ENCODE measurements at regions not wholly inside any gene's neighbourhood (a gene's known extent, or its start where the extent isn't known, plus 50 kb on each side); places are given as distances from the start of the nearest gene placed in this dataset.
"Not testable (repeated sequence)": the region's sequence is repeated elsewhere in the genome, so short reads cannot be mapped to it uniquely, and the experiment has no call there.

- H3K4me3 ChIP-seq (ENCODE audit: low read length in 2 of 2), result no peak overlapping the region
- no peaks in the 10 kb centered on the region for H3K27me3 ChIP-seq (ENCODE audit: control insufficient read depth in 2 of 2, insufficient read depth in 1 of 2, low read length in 1 of 2)
- no peaks in the 10 kb centered on the region for H3K36me3 ChIP-seq (ENCODE audit: control insufficient read depth in 2 of 2, insufficient read depth in 2 of 2, low read length in 1 of 2)
- no peaks in the 10 kb centered on the region for H3K9me3 ChIP-seq (ENCODE audit: control insufficient read depth in 2 of 2, insufficient read depth in 1 of 2, low read length in 1 of 2)
- H3K27ac ChIP-seq (ENCODE audit: low read depth in 1 of 2, low read length in 1 of 2), result no peak overlapping the region
- no peak for DNase-seq (ENCODE audit: low read depth in 6 of 9, low spot score in 9 of 9)
- no peaks in the 10 kb centered on the region for H3K4me1 ChIP-seq (ENCODE audit: control insufficient read depth in 2 of 2, insufficient read depth in 2 of 2, low read length in 2 of 2)
Measured at GRCh38 chr4:174012886-174013259, 270.6 kb downstream of the FBXO8 start.

- no peaks in the 10 kb centered on the region for H3K36me3 ChIP-seq (ENCODE audit: control insufficient read depth in 2 of 2, insufficient read depth in 2 of 2, low read length in 1 of 2)
- H3K27ac ChIP-seq (ENCODE audit: low read depth in 1 of 2, low read length in 1 of 2), result no peak overlapping the region
- no peaks in the 10 kb centered on the region for H3K9me3 ChIP-seq (ENCODE audit: control insufficient read depth in 2 of 2, insufficient read depth in 1 of 2, low read length in 1 of 2)
- H3K4me3 ChIP-seq (ENCODE audit: low read length in 2 of 2), result no peak overlapping the region
- H3K27me3 ChIP-seq (ENCODE audit: control insufficient read depth in 2 of 2, insufficient read depth in 1 of 2, low read length in 1 of 2), result no peaks in the 10 kb centered on the region
- 95% methylated on average over 4 of the region's 4 CpGs for WGBS
- no peaks in the 10 kb centered on the region for H3K4me1 ChIP-seq (ENCODE audit: control insufficient read depth in 2 of 2, insufficient read depth in 2 of 2, low read length in 2 of 2)
- DNase-seq (ENCODE audit: low read depth in 6 of 9, low spot score in 9 of 9), result no peak
Measured at GRCh38 chr4:174012135-174012885, 271.2 kb downstream of the FBXO8 start.

- WGBS, result 76% methylated on average over 3 of the region's 3 CpGs
- no peaks in the 10 kb centered on the region for H3K4me1 ChIP-seq (ENCODE audit: control insufficient read depth in 2 of 2, insufficient read depth in 2 of 2, low read length in 2 of 2)
Measured at GRCh38 chr4:174010547-174010946, 272.9 kb downstream of the FBXO8 start.

GRCh38 chr4:174009686-174010451 lies 273.6 kb downstream of the FBXO8 start:
- H3K36me3 ChIP-seq (ENCODE audit: control insufficient read depth in 2 of 2, insufficient read depth in 2 of 2, low read length in 1 of 2), result no peaks in the 10 kb centered on the region
- H3K27ac ChIP-seq (ENCODE audit: low read depth in 1 of 2, low read length in 1 of 2), result no peak overlapping the region
- 64% methylated on average over 3 of the region's 3 CpGs for WGBS
- H3K9me3 ChIP-seq (ENCODE audit: control insufficient read depth in 2 of 2, insufficient read depth in 1 of 2, low read length in 1 of 2), result no peaks in the 10 kb centered on the region
- no peaks in the 10 kb centered on the region for H3K4me1 ChIP-seq (ENCODE audit: control insufficient read depth in 2 of 2, insufficient read depth in 2 of 2, low read length in 2 of 2)
- H3K4me3 ChIP-seq (ENCODE audit: low read length in 2 of 2), result no peak overlapping the region
- DNase-seq (ENCODE audit: low read depth in 6 of 9, low spot score in 9 of 9), result no peak
- no peaks in the 10 kb centered on the region for H3K27me3 ChIP-seq (ENCODE audit: control insufficient read depth in 2 of 2, insufficient read depth in 1 of 2, low read length in 1 of 2)

More at GRCh38 chr4:174010547-174010946, 272.9 kb downstream of the FBXO8 start:
- H3K36me3 ChIP-seq (ENCODE audit: control insufficient read depth in 2 of 2, insufficient read depth in 2 of 2, low read length in 1 of 2), result no peaks in the 10 kb centered on the region
- no peaks in the 10 kb centered on the region for H3K27me3 ChIP-seq (ENCODE audit: control insufficient read depth in 2 of 2, insufficient read depth in 1 of 2, low read length in 1 of 2)
- H3K4me3 ChIP-seq (ENCODE audit: low read length in 2 of 2), result no peak overlapping the region
- no peaks in the 10 kb centered on the region for H3K9me3 ChIP-seq (ENCODE audit: control insufficient read depth in 2 of 2, insufficient read depth in 1 of 2, low read length in 1 of 2)
- no peak for DNase-seq (ENCODE audit: low read depth in 6 of 9, low spot score in 9 of 9)
- H3K27ac ChIP-seq (ENCODE audit: low read depth in 1 of 2, low read length in 1 of 2), result no peak overlapping the region

- WGBS, result 94% methylated on average over 3 of the region's 3 CpGs
- Histone ChIP-seq H3K27ac (ENCODE audit: low read depth in 1 of 2, low read length in 1 of 2) (no peak overlapping the region), H3K4me1 (ENCODE audit: control insufficient read depth in 2 of 2, insufficient read depth in 2 of 2, low read length in 2 of 2) (no peaks in the 10 kb centered on the region), H3K4me3 (ENCODE audit: low read length in 2 of 2) (no peak overlapping the region), H3K27me3 (ENCODE audit: control insufficient read depth in 2 of 2, insufficient read depth in 1 of 2, low read length in 1 of 2) (no peaks in the 10 kb centered on the region), H3K36me3 (ENCODE audit: control insufficient read depth in 2 of 2, insufficient read depth in 2 of 2, low read length in 1 of 2) (no peaks in the 10 kb centered on the region), H3K9me3 (ENCODE audit: control insufficient read depth in 2 of 2, insufficient read depth in 1 of 2, low read length in 1 of 2) (no peaks in the 10 kb centered on the region)
- DNase-seq (ENCODE audit: low read depth in 6 of 9, low spot score in 9 of 9), result no peak
Measured at GRCh38 chr4:174005422-174005821, 278.0 kb downstream of the FBXO8 start.

- Histone ChIP-seq H3K9me3 (ENCODE audit: control insufficient read depth in 2 of 2, insufficient read depth in 1 of 2, low read length in 1 of 2) (no peaks in the 10 kb centered on the region), H3K36me3 (ENCODE audit: control insufficient read depth in 2 of 2, insufficient read depth in 2 of 2, low read length in 1 of 2) (no peaks in the 10 kb centered on the region), H3K27me3 (ENCODE audit: control insufficient read depth in 2 of 2, insufficient read depth in 1 of 2, low read length in 1 of 2) (no peaks in the 10 kb centered on the region), H3K27ac (ENCODE audit: low read depth in 1 of 2, low read length in 1 of 2) (no peak overlapping the region), H3K4me1 (ENCODE audit: control insufficient read depth in 2 of 2, insufficient read depth in 2 of 2, low read length in 2 of 2) (no peaks in the 10 kb centered on the region), H3K4me3 (ENCODE audit: low read length in 2 of 2) (no peak overlapping the region)
- WGBS, result 55% methylated on average over 6 of the region's 6 CpGs
- no peak for DNase-seq (ENCODE audit: low read depth in 6 of 9, low spot score in 9 of 9)
Measured at GRCh38 chr4:173998471-173999144, 284.9 kb downstream of the FBXO8 start.

GRCh38 chr4:173995779-173996178 lies 287.7 kb downstream of the FBXO8 start:
- H3K27me3 ChIP-seq (ENCODE audit: control insufficient read depth in 2 of 2, insufficient read depth in 1 of 2, low read length in 1 of 2); H3K4me1 ChIP-seq (ENCODE audit: control insufficient read depth in 2 of 2, insufficient read depth in 2 of 2, low read length in 2 of 2); H3K27ac ChIP-seq (ENCODE audit: low read depth in 1 of 2, low read length in 1 of 2); H3K36me3 ChIP-seq (ENCODE audit: control insufficient read depth in 2 of 2, insufficient read depth in 2 of 2, low read length in 1 of 2); H3K9me3 ChIP-seq (ENCODE audit: control insufficient read depth in 2 of 2, insufficient read depth in 1 of 2, low read length in 1 of 2); DNase-seq (ENCODE audit: low read depth in 6 of 9, low spot score in 9 of 9); H3K4me3 ChIP-seq (ENCODE audit: low read length in 2 of 2): not testable (repeated sequence)
- 94% methylated on average over 4 of the region's 4 CpGs for WGBS

GRCh38 chr4:173991814-173992213 lies 291.7 kb downstream of the FBXO8 start:
- Histone ChIP-seq H3K4me1 (ENCODE audit: control insufficient read depth in 2 of 2, insufficient read depth in 2 of 2, low read length in 2 of 2) (no peaks in the 10 kb centered on the region), H3K27me3 (ENCODE audit: control insufficient read depth in 2 of 2, insufficient read depth in 1 of 2, low read length in 1 of 2) (peaks cover 0 to 2% of the 10 kb centered on the region in 2 donors), H3K36me3 (ENCODE audit: control insufficient read depth in 2 of 2, insufficient read depth in 2 of 2, low read length in 1 of 2) (no peaks in the 10 kb centered on the region), H3K4me3 (ENCODE audit: low read length in 2 of 2) (no peak overlapping the region), H3K27ac (ENCODE audit: low read depth in 1 of 2, low read length in 1 of 2) (no peak overlapping the region), H3K9me3 (ENCODE audit: control insufficient read depth in 2 of 2, insufficient read depth in 1 of 2, low read length in 1 of 2) (no peaks in the 10 kb centered on the region)
- WGBS, result 95% methylated on average over 3 of the region's 3 CpGs
- no peak for DNase-seq (ENCODE audit: low read depth in 6 of 9, low spot score in 9 of 9)

GRCh38 chr4:173991316-173991715 lies 292.2 kb downstream of the FBXO8 start:
- H3K4me3 ChIP-seq (ENCODE audit: low read length in 2 of 2), result no peak overlapping the region
- no peaks in the 10 kb centered on the region for H3K4me1 ChIP-seq (ENCODE audit: control insufficient read depth in 2 of 2, insufficient read depth in 2 of 2, low read length in 2 of 2)
- no peaks in the 10 kb centered on the region for H3K36me3 ChIP-seq (ENCODE audit: control insufficient read depth in 2 of 2, insufficient read depth in 2 of 2, low read length in 1 of 2)
- DNase-seq (ENCODE audit: low read depth in 6 of 9, low spot score in 9 of 9), result no peak
- WGBS, result 90% methylated on average over 1 of the region's 1 CpG
- H3K27me3 ChIP-seq (ENCODE audit: control insufficient read depth in 2 of 2, insufficient read depth in 1 of 2, low read length in 1 of 2), result peaks cover 0 to 2% of the 10 kb centered on the region in 2 donors
- H3K27ac ChIP-seq (ENCODE audit: low read depth in 1 of 2, low read length in 1 of 2), result no peak overlapping the region
- H3K9me3 ChIP-seq (ENCODE audit: control insufficient read depth in 2 of 2, insufficient read depth in 1 of 2, low read length in 1 of 2), result no peaks in the 10 kb centered on the region

Measured in thymus (tissue), 11 donors.